B cell (primary cell): ENCODE measurements at regions not wholly inside any gene's neighbourhood (a gene's known extent, or its start where the extent isn't known, plus 50 kb on each side); places are given as distances from the start of the nearest gene placed in this dataset.

Experiments
- ATAC-seq: fragments of 200-7000 bp; cut with Tn5 transposase; one replicate; pipeline ENCODE4 v1.10.0; 2021; ENCODE audit warnings: low read depth, mild to moderate bottlenecking, moderate number of reproducible peaks, moderate library complexity
- CTCF ChIA-PET: fragments of 350-600 bp; sonication (Branson Sonifier 250); formaldehyde crosslinking; loops from one replicate; lab custom pipeline; 2021; ENCODE audit warnings: antibody characterized with exemption, inconsistent platforms; lab: Charles Lee
- POLR2A ChIA-PET: fragments of 350-600 bp; sonication (Branson Sonifier 250); formaldehyde crosslinking; loops from one replicate; lab custom pipeline; 2021; ENCODE audit warnings: antibody characterized with exemption; lab: Charles Lee
- DNase-seq: peaks from one replicate; pipeline ENCODE4 v3.0.0; 2013
- H2AFZ ChIP-seq: 2 replicates; pipeline ENCODE4 v1.6.1; 2012; ENCODE audit warnings: mild to moderate bottlenecking, low read depth, low read length; ENCODE audit not compliant: insufficient read depth, poor library complexity, severe bottlenecking
- H3K27ac ChIP-seq, 2 donors: 1 replicate in 1 of 2; 2 replicates in 1 of 2; pipeline ENCODE4 v1.5.1; 2012 to 2013; ENCODE audit warnings: low read length in 2 of 2, mild to moderate bottlenecking in 2 of 2, moderate library complexity in 1 of 2
- H3K27me3 ChIP-seq, 4 experiments: fragments of 200-600 bp in 1 of 4; sonication (generic) in 1 of 4; replicated peaks in 1 of 4; 1 replicate in 2 of 4; 2 replicates in 2 of 4; pipeline versions ENCODE4 v1.6.1 to v1.7.0; 2013 to 2016; ENCODE audit warnings: low read length in 3 of 4, mild to moderate bottlenecking in 2 of 4, mixed read lengths in 1 of 4, moderate library complexity in 1 of 4; ENCODE audit not compliant: insufficient read depth in 4 of 4, control insufficient read depth in 3 of 4; ENCODE audit errors: control extremely low read depth in 1 of 4
- H3K36me3 ChIP-seq, 2 experiments: replicated peaks in 1 of 2; 1 replicate in 1 of 2; 2 replicates in 1 of 2; pipeline versions ENCODE4 v1.6.1 to v1.7.1; 2013; ENCODE audit warnings: low read length in 1 of 2; ENCODE audit not compliant: insufficient read depth in 2 of 2, control insufficient read depth in 1 of 2; ENCODE audit errors: control extremely low read depth in 1 of 2, extremely low read depth in 1 of 2
- H3K4me1 ChIP-seq, 2 donors: fragments of 200-600 bp in 1 of 2; sonication (generic) in 1 of 2; 1 replicate in 1 of 2; 2 replicates in 1 of 2; pipeline versions ENCODE4 v1.5.1 to v1.6.1; 2013 to 2017; ENCODE audit warnings: low read length in 2 of 2; ENCODE audit not compliant: control insufficient read depth in 2 of 2, insufficient read depth in 2 of 2
- H3K4me2 ChIP-seq: replicated peaks from 2 replicates; pipeline ENCODE3; 2012; ENCODE audit warnings: mild to moderate bottlenecking, low read depth, low read length; ENCODE audit not compliant: poor library complexity, severe bottlenecking
- H3K4me3 ChIP-seq, 5 experiments: fragments of 200-600 bp in 1 of 5; sonication (generic) in 1 of 5; 1 replicate in 3 of 5; 2 replicates in 2 of 5; pipeline versions ENCODE4 v1.5.1 to v1.7.0; 2011 to 2016; ENCODE audit warnings: low read length in 4 of 5, mild to moderate bottlenecking in 4 of 5, low read depth in 2 of 5, control low read depth in 1 of 5, moderate library complexity in 1 of 5; ENCODE audit not compliant: insufficient read depth in 1 of 5; ENCODE audit errors: control extremely low read depth in 1 of 5, extremely low read depth in 1 of 5
- H3K79me2 ChIP-seq: fragments of 200-600 bp; sonication (generic); one replicate; pipeline ENCODE4 v1.6.0; 2016; ENCODE audit warnings: low read length; ENCODE audit not compliant: control insufficient read depth, insufficient read depth
- H3K9ac ChIP-seq: fragments of 200-600 bp; sonication (generic); 2 replicates; pipeline ENCODE4 v1.6.1; 2017; ENCODE audit warnings: mild to moderate bottlenecking, low read length, moderate library complexity
- H3K9me3 ChIP-seq, 3 donors: one replicate each; pipeline versions ENCODE4 v1.6.1 to v1.7.1; 2013; ENCODE audit warnings: low read length in 2 of 3; ENCODE audit not compliant: control insufficient read depth in 2 of 3, insufficient read depth in 1 of 3; ENCODE audit errors: control extremely low read depth in 1 of 3
- H4K20me1 ChIP-seq: 2 replicates; pipeline ENCODE4 v1.6.0; 2012; ENCODE audit warnings: mild to moderate bottlenecking, low read length; ENCODE audit not compliant: insufficient read depth, control insufficient read depth, poor library complexity, severe bottlenecking
- H3K27ac Mint-ChIP-seq: one replicate; pipeline ENCODE4 v1.8.0; 2021; ENCODE audit warnings: mixed read lengths
- H3K27me3 Mint-ChIP-seq: one replicate; pipeline ENCODE4 v1.8.0; 2021; ENCODE audit warnings: mixed read lengths
- H3K4me1 Mint-ChIP-seq: one replicate; pipeline ENCODE4 v1.8.0; 2021; ENCODE audit warnings: mixed read lengths
- H3K4me3 Mint-ChIP-seq: one replicate; pipeline ENCODE4 v1.8.0; 2021; ENCODE audit warnings: mixed read lengths
- H3K9me3 Mint-ChIP-seq: one replicate; pipeline ENCODE4 v1.8.0; 2022; ENCODE audit warnings: mixed read lengths; ENCODE audit not compliant: insufficient read depth
- EZH2 ChIP-seq: IDR thresholded peaks from 2 replicates; pipeline ENCODE4 v1.6.1; 2012; ENCODE audit warnings: borderline replicate concordance, low read depth, mild to moderate bottlenecking, moderate library complexity, low read length; ENCODE audit not compliant: insufficient read depth, poor library complexity, severe bottlenecking
- WGBS: methylation state at CpG from one replicate; pipeline ENCODE4 v1.1.5; 2013; ENCODE audit warnings: missing lambda C conversion rate; ENCODE audit not compliant: insufficient coverage; 5-methylcytosine and 5-hydroxymethylcytosine counted together
- intact Hi-C: fragments of 100-400 bp; cut with micrococcal nuclease; formaldehyde crosslinking; loops from one replicate; pipeline ENCODE4 v1.10.0; 2022
- TF ChIP-seq, protein P1 (sequence below): fragments of 200-600 bp; IDR thresholded peaks from one replicate; pipeline ENCODE4 v1.8.0; 2022; ENCODE audit warnings: antibody characterized with exemption, mild to moderate bottlenecking

DNA sequence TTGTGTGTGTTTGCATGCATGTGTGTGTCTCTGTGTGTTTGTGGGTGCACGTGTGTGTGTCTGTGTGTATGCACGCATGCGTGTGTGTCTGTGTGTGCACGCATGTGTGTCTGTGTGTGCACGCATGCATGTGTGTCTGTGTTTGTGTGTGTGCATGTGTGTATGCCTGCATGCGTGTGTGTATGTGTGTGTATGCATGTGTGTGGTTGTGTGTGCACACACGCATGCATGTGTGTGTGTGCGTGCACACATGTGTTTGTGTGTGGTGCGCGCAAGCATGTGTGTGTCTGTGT, 239.9 kb upstream of the TNRC6C start:
- ChIA-PET CTCF (no interaction called here), POLR2A (no interaction called here)
- ATAC-seq (no peak), DNase-seq (no peak)
- Mint-ChIP-seq H3K27me3 (peaks cover 39% of the 10 kb centered on the region), H3K9me3 (peaks cover 8% of the 10 kb centered on the region), H3K4me3 (no peak overlapping the region), H3K4me1 (no peaks in the 10 kb centered on the region), H3K27ac (no peak overlapping the region)
- Histone ChIP-seq H3K9me3 (peaks cover 2 to 5% (median 5%) of the 10 kb centered on the region in 3 donors), H3K9ac (no peak overlapping the region), H3K36me3 (no peaks in the 10 kb centered on the region), H3K27ac (no peak overlapping the region), H3K79me2 (no peaks in the 10 kb centered on the region), H3K4me3 (no peak overlapping the region), H4K20me1 (no peaks in the 10 kb centered on the region), H3K27me3 (peaks cover 0 to 8% (median under 1%) of the 10 kb centered on the region in 4 experiments), H3K4me2 (no peak overlapping the region), H2AFZ (no peak overlapping the region), H3K4me1 (no peaks in the 10 kb centered on the region)
- 93% methylated on average over 10 of the region's 10 CpGs for WGBS
- TF ChIP-seq EZH2, result no peak
- TF ChIP-seq, protein P1, sequence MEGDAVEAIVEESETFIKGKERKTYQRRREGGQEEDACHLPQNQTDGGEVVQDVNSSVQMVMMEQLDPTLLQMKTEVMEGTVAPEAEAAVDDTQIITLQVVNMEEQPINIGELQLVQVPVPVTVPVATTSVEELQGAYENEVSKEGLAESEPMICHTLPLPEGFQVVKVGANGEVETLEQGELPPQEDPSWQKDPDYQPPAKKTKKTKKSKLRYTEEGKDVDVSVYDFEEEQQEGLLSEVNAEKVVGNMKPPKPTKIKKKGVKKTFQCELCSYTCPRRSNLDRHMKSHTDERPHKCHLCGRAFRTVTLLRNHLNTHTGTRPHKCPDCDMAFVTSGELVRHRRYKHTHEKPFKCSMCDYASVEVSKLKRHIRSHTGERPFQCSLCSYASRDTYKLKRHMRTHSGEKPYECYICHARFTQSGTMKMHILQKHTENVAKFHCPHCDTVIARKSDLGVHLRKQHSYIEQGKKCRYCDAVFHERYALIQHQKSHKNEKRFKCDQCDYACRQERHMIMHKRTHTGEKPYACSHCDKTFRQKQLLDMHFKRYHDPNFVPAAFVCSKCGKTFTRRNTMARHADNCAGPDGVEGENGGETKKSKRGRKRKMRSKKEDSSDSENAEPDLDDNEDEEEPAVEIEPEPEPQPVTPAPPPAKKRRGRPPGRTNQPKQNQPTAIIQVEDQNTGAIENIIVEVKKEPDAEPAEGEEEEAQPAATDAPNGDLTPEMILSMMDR, result no peak
- intact Hi-C loops, result no loop called here

DNA sequence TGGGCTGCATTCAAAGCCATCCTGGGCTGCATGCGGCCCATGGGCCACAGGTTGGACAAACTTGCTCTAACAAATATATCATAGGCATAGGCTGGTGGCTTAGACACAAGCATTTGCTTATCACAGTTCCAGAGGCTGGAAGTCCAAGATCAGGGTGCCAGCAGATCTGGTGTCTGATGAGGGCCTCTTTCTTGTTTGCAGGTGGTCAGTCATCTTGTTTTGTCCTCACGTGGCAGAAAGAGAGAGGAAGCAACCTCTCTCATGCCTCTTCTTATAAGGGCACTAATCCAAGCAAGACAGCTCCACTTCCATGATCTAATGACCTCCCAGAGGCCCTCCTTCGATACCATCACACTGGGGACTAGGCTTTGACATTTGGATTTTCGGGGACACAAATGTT, 238.7 kb upstream of the TNRC6C start:
- Histone ChIP-seq H3K4me3 (no peak overlapping the region), H3K4me2 (no peak overlapping the region), H3K4me1 (peaks cover 0 to 4% of the 10 kb centered on the region in 2 donors), H3K79me2 (no peaks in the 10 kb centered on the region), H3K27me3 (peaks cover 0 to 8% (median 4%) of the 10 kb centered on the region in 4 experiments), H4K20me1 (no peaks in the 10 kb centered on the region), H3K9me3 (peaks cover 0 to 5% (median 2%) of the 10 kb centered on the region in 3 donors), H3K27ac (no peak overlapping the region), H3K36me3 (no peaks in the 10 kb centered on the region), H2AFZ (no peak overlapping the region), H3K9ac (no peak overlapping the region)
- WGBS, result 100% methylated on average over 2 of the region's 4 CpGs
- peaks cover 8% of the 10 kb centered on the region for H3K9me3 Mint-ChIP-seq
- POLR2A ChIA-PET, result no interaction called here
- H3K27me3 Mint-ChIP-seq, result peaks cover 46% of the 10 kb centered on the region
- H3K4me1 Mint-ChIP-seq, result peaks cover 3% of the 10 kb centered on the region
- H3K4me3 Mint-ChIP-seq, result no peak overlapping the region
- TF ChIP-seq EZH2, result no peak
- TF ChIP-seq, protein P1, result no peak
- DNase-seq (no peak), ATAC-seq (no peak)
- intact Hi-C loops, result no loop called here
- no peak overlapping the region for H3K27ac Mint-ChIP-seq
- CTCF ChIA-PET, result no interaction called here
